HG02943 (cell line): ENCODE measurements at regions not wholly inside any gene's neighbourhood (a gene's known extent, or its start where the extent isn't known, plus 50 kb on each side); places are given as distances from the start of the nearest gene placed in this dataset.
"Not testable (repeated sequence)": the region's sequence is repeated elsewhere in the genome, so short reads cannot be mapped to it uniquely, and the experiment has no call there.

ENCODE experiments used
- ATAC-seq: cut with Tn5 transposase; IDR thresholded peaks from one replicate; pipeline ENCODE4 v1.9.1; 2021; ENCODE audit warnings: mild to moderate bottlenecking, low read depth, moderate library complexity; ENCODE audit not compliant: unreplicated experiment

- ATAC-seq, result no peak
These were observed 314.5 kb upstream of the COL8A1 start for GRCh38 chr3:99323940-99324339.

- no peak for ATAC-seq
These were observed 315.8 kb upstream of the COL8A1 start for GRCh38 chr3:99322551-99322950.

GRCh38 chr3:99321261-99321660, 317.1 kb upstream of the COL8A1 start:
- ATAC-seq, result no peak

GRCh38 chr3:99319961-99320360, 318.4 kb upstream of the COL8A1 start:
- no peak for ATAC-seq

GRCh38 chr3:99319450-99319849, 318.9 kb upstream of the COL8A1 start:
- ATAC-seq, result no peak

- ATAC-seq, result no peak
These were observed 321.2 kb upstream of the COL8A1 start for GRCh38 chr3:99317201-99317600.

GRCh38 chr3:99315896-99316295, 322.5 kb upstream of the COL8A1 start:
- no peak for ATAC-seq

GRCh38 chr3:99313485-99313884, 324.9 kb upstream of the COL8A1 start:
- no peak for ATAC-seq

GRCh38 chr3:99298661-99299060, 339.7 kb upstream of the COL8A1 start:
- ATAC-seq, result no peak

GRCh38 chr3:99295836-99296235, 342.6 kb upstream of the COL8A1 start:
- no peak for ATAC-seq

GRCh38 chr3:99294092-99294491, 344.3 kb upstream of the COL8A1 start:
- ATAC-seq, result not testable (repeated sequence)

GRCh38 chr3:99287876-99288275, 350.5 kb upstream of the COL8A1 start:
- ATAC-seq, result no peak

GRCh38 chr3:99286266-99286845, 352.0 kb upstream of the COL8A1 start:
- ATAC-seq, result no peak

GRCh38 chr3:99269606-99270351, 368.3 kb upstream of the DCBLD2 start:
- ATAC-seq, result no peak

- no peak for ATAC-seq
These were observed 355.3 kb upstream of the DCBLD2 start for GRCh38 chr3:99256788-99257187.

- no peak for ATAC-seq
These were observed 352.5 kb upstream of the DCBLD2 start for GRCh38 chr3:99253963-99254355.

- ATAC-seq, result no peak
These were observed 349.4 kb upstream of the DCBLD2 start for GRCh38 chr3:99250821-99251355.

GRCh38 chr3:99250272-99250671, 348.8 kb upstream of the DCBLD2 start:
- ATAC-seq, result no peak

- ATAC-seq, result no peak
These were observed 348.1 kb upstream of the DCBLD2 start for GRCh38 chr3:99249627-99250026.

- ATAC-seq, result no peak
These were observed 347.4 kb upstream of the DCBLD2 start for GRCh38 chr3:99248913-99249312.

- no peak for ATAC-seq
These were observed 346.6 kb upstream of the DCBLD2 start for GRCh38 chr3:99248130-99248529.

- no peak for ATAC-seq
These were observed 344.6 kb upstream of the DCBLD2 start for GRCh38 chr3:99246010-99246654.
